ENCODE measurements at regions not wholly inside any gene's neighbourhood (a gene's known extent, or its start where the extent isn't known, plus 50 kb on each side); places are given as distances from the start of the nearest gene placed in this dataset.

DNA sequence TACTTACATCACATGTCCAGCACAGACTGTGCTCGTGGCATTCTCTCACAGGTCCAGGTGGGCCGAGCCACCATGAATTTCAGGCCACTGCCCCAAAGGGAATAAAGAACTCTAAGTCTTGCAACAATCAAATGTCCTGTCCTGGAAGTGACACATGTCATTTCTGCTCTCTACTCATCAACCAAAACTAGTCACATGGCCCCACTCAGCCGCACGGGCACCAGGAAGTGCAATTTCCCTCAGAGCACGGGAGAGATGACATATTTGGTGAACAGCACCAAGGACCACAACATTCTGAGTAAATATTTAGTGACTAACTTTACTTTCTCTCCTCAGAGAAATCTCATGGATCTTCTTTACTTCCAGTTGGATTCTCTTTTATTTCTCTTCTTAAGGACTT is 131.1 kb upstream of the TUT7 start:
- no peak for TF ChIP-seq MYC (CRISPR knock-in tag; IDR thresholded peaks at IDR 0.05; ENCODE audit: borderline replicate concordance)
- no peak for TF ChIP-seq NFIC (IDR thresholded peaks at IDR 0.05; ENCODE audit: low read length)
- no peak for TF ChIP-seq CTCF (CRISPR knock-in tag; IDR thresholded peaks at IDR 0.05)
- no peak for TF ChIP-seq RAD21 (CRISPR knock-in tag; IDR thresholded peaks at IDR 0.05)
- no peak for TF ChIP-seq IKZF1 (IDR thresholded peaks at IDR 0.05)
- TF ChIP-seq KDM1A (CRISPR knock-in tag; IDR thresholded peaks at IDR 0.05) = no peak
- TF ChIP-seq ZNF274 (CRISPR knock-in tag; IDR thresholded peaks at IDR 0.05) = no peak
- TF ChIP-seq HDAC1 (CRISPR knock-in tag; IDR thresholded peaks at IDR 0.05) = no peak
- no peak for TF ChIP-seq POLR2AphosphoS5 (IDR thresholded peaks at IDR 0.05; ENCODE audit: low read depth, low read length)
- no peak for TF ChIP-seq MAX (IDR thresholded peaks at IDR 0.05)
- no peak for TF ChIP-seq UBTF (CRISPR knock-in tag; IDR thresholded peaks at IDR 0.05)
- TF ChIP-seq ZSCAN22 (CRISPR knock-in tag; IDR thresholded peaks at IDR 0.05) = no peak
- TF ChIP-seq ZNF513 (CRISPR knock-in tag; conservative IDR thresholded peaks at IDR 0.05) = no peak
- no peak for TF ChIP-seq ZUFSP (CRISPR knock-in tag; IDR thresholded peaks at IDR 0.05; ENCODE audit: borderline replicate concordance)

Data from HepG2 (cell line).